Endodermal cell (in vitro differentiated cells): ENCODE measurements at regions not wholly inside any gene's neighbourhood (a gene's known extent, or its start where the extent isn't known, plus 50 kb on each side); places are given as distances from the start of the nearest gene placed in this dataset.

Experiments
- DNase-seq: peaks from one replicate; pipeline ENCODE4 v3.0.0-alpha.2; 2017
- H3K27ac ChIP-seq: 2 replicates; pipeline ENCODE4 v1.5.1; 2013; ENCODE audit warnings: mild to moderate bottlenecking, low read depth, low read length, moderate library complexity
- H3K27me3 ChIP-seq: 2 replicates; pipeline ENCODE4 v1.6.1; 2013; ENCODE audit warnings: mild to moderate bottlenecking, low read length, moderate library complexity; ENCODE audit not compliant: insufficient read depth, control insufficient read depth, poor library complexity, severe bottlenecking
- H3K36me3 ChIP-seq: 2 replicates; pipeline ENCODE4 v1.7.0; 2013; ENCODE audit warnings: mild to moderate bottlenecking, low read length, moderate library complexity; ENCODE audit not compliant: control insufficient read depth, insufficient read depth
- H3K4me1 ChIP-seq: one replicate; pipeline ENCODE4 v1.7.0; 2013; ENCODE audit warnings: low read length; ENCODE audit not compliant: control insufficient read depth, insufficient read depth
- H3K4me3 ChIP-seq: 2 replicates; pipeline ENCODE4 v1.5.1; 2013; ENCODE audit warnings: mild to moderate bottlenecking, low read length, moderate library complexity
- H3K9ac ChIP-seq: 2 replicates; pipeline ENCODE4 v1.6.1; 2013; ENCODE audit warnings: mild to moderate bottlenecking, low read length, moderate library complexity; ENCODE audit not compliant: poor library complexity, severe bottlenecking; ENCODE audit errors: extremely low read depth
- H3K9me3 ChIP-seq: 2 replicates; pipeline ENCODE4 v1.6.1; 2013; ENCODE audit warnings: mild to moderate bottlenecking, low read length, moderate library complexity; ENCODE audit not compliant: control insufficient read depth
- H3K27ac Mint-ChIP-seq: 2 replicates; pipeline ENCODE4 v1.8.0; 2020; ENCODE audit warnings: mixed read lengths
- H3K27me3 Mint-ChIP-seq: 2 replicates; pipeline ENCODE4 v1.8.0; 2021; ENCODE audit warnings: mild to moderate bottlenecking, mixed read lengths; ENCODE audit not compliant: insufficient read depth
- H3K36me3 Mint-ChIP-seq: 2 replicates; pipeline ENCODE4 v1.8.0; 2020; ENCODE audit warnings: low read depth, mixed read lengths
- H3K4me1 Mint-ChIP-seq: 2 replicates; pipeline ENCODE4 v1.8.0; 2020; ENCODE audit warnings: mixed read lengths
- H3K4me3 Mint-ChIP-seq: 2 replicates; pipeline ENCODE4 v1.8.0; 2020; ENCODE audit warnings: mild to moderate bottlenecking, moderate library complexity, mixed read lengths
- H3K9me3 Mint-ChIP-seq: 2 replicates; pipeline ENCODE4 v1.8.0; 2020; ENCODE audit warnings: mild to moderate bottlenecking, mixed read lengths
- CTCF ChIP-seq: fragments of 200-600 bp; sonication (generic); conservative IDR thresholded peaks from 2 replicates; pipeline ENCODE4 v1.5.0; 2021; ENCODE audit warnings: antibody characterized with exemption, mild to moderate bottlenecking
- WGBS, 2 experiments: methylation state at CpG; one replicate each; pipeline versions ENCODE4 v1.1.5 to v1.1.7; 2013; ENCODE audit warnings: missing lambda C conversion rate in 2 of 2, mixed read lengths in 1 of 2; ENCODE audit not compliant: insufficient coverage in 1 of 2, insufficient read length in 1 of 2; 5-methylcytosine and 5-hydroxymethylcytosine counted together

- Mint-ChIP-seq H3K9me3 (no peaks in the 10 kb centered on the region), H3K4me1 (peaks cover 56% of the 10 kb centered on the region), H3K27ac (peak overlapping the region; percentile 9), H3K27me3 (no peaks in the 10 kb centered on the region), H3K4me3 (no peak overlapping the region), H3K36me3 (peaks cover 72% of the 10 kb centered on the region)
- Histone ChIP-seq H3K4me1 (peaks cover 11% of the 10 kb centered on the region), H3K9ac (no peak overlapping the region), H3K36me3 (no peaks in the 10 kb centered on the region), H3K27ac (no peak overlapping the region), H3K4me3 (no peak overlapping the region), H3K27me3 (no peaks in the 10 kb centered on the region), H3K9me3 (no peaks in the 10 kb centered on the region)
- no peak for TF ChIP-seq CTCF
- no peak for DNase-seq
Observed at GRCh38 chr4:24330573-24330972, 253.8 kb downstream of the DHX15 start.

- Histone ChIP-seq H3K27me3 (no peaks in the 10 kb centered on the region), H3K9ac (no peak overlapping the region), H3K4me3 (no peak overlapping the region), H3K4me1 (peaks cover 11% of the 10 kb centered on the region), H3K36me3 (no peaks in the 10 kb centered on the region), H3K27ac (no peak overlapping the region), H3K9me3 (no peaks in the 10 kb centered on the region)
- DNase-seq: no peak
- Mint-ChIP-seq H3K27me3 (no peaks in the 10 kb centered on the region), H3K4me1 (peaks cover 57% of the 10 kb centered on the region), H3K9me3 (no peaks in the 10 kb centered on the region), H3K36me3 (peaks cover 68% of the 10 kb centered on the region), H3K27ac (peak overlapping the region; percentile 9), H3K4me3 (no peak overlapping the region)
- no peak for TF ChIP-seq CTCF
- WGBS, 2 experiments: 89% methylated on average over 4 of the region's 4 CpGs; no CpG with 5 or more reads in 1 of the 2 experiments
Observed at GRCh38 chr4:24330172-24330571, 254.2 kb downstream of the DHX15 start.

DNA sequence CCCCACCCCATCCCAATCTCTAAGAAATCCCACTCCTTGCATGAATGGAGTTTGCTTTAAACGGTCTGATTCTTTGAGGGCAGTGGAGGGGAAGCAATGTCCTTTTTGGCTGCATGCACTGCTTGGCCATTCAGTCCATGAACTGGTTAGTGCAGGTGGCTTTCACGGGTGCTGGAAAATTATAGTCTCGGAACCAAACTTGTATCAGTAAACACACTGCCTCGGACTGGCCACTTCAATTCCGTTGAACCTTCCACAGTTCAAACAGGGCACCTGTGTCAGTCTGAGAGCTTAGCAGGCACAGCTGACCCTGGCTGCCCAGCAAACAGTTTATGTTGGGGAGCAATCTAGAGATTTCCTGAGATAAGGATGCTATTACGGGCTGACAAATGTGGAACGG lies 255.6 kb downstream of the DHX15 start:
- no peak overlapping the region for H3K27ac Mint-ChIP-seq
- H3K9me3 ChIP-seq: no peaks in the 10 kb centered on the region
- H3K27me3 Mint-ChIP-seq: no peaks in the 10 kb centered on the region
- H3K4me3 ChIP-seq: no peak overlapping the region
- H3K9ac ChIP-seq: no peak overlapping the region
- H3K36me3 ChIP-seq: no peaks in the 10 kb centered on the region
- H3K4me1 ChIP-seq: peaks cover 11% of the 10 kb centered on the region
- WGBS, 2 experiments: 81 to 88% methylated on average over 5 to 7 of the region's 7 CpGs
- H3K4me1 Mint-ChIP-seq: peaks cover 60% of the 10 kb centered on the region
- DNase-seq: no peak
- H3K4me3 Mint-ChIP-seq: no peak overlapping the region
- H3K36me3 Mint-ChIP-seq: peaks cover 55% of the 10 kb centered on the region
- no peak overlapping the region for H3K27ac ChIP-seq
- no peaks in the 10 kb centered on the region for H3K27me3 ChIP-seq
- H3K9me3 Mint-ChIP-seq: no peaks in the 10 kb centered on the region
- no peak for TF ChIP-seq CTCF
